ENCODE measurements at regions not wholly inside any gene's neighbourhood (a gene's known extent, or its start where the extent isn't known, plus 50 kb on each side); places are given as distances from the start of the nearest gene placed in this dataset.
A peak's percentile ranks its signal among the peaks of the same experiment; 100 is the strongest.
"Not testable (repeated sequence)": the region's sequence is repeated elsewhere in the genome, so short reads cannot be mapped to it uniquely, and the experiment has no call there.

DNA sequence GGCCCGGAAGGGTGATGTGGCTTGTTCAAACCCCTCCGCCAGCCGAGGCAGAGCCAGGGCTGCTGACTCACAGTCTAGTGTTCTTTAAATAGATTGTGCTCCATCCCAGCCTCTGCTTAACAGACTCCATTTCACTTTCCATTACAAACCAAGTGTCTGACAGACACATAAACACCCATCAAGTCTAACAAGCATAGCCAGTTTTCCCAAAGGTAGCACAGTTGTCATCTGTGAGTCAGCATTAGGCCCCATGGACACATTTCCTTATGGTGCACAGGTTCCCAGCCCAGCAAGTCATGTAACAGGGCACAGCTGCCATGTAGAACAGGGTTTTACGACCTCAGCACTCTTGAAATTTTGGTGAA is 109.9 kb upstream of the RAP2B start:
- peak overlapping the region; percentile 83 for H3K27ac ChIP-seq
- TF ChIP-seq, protein P1, sequence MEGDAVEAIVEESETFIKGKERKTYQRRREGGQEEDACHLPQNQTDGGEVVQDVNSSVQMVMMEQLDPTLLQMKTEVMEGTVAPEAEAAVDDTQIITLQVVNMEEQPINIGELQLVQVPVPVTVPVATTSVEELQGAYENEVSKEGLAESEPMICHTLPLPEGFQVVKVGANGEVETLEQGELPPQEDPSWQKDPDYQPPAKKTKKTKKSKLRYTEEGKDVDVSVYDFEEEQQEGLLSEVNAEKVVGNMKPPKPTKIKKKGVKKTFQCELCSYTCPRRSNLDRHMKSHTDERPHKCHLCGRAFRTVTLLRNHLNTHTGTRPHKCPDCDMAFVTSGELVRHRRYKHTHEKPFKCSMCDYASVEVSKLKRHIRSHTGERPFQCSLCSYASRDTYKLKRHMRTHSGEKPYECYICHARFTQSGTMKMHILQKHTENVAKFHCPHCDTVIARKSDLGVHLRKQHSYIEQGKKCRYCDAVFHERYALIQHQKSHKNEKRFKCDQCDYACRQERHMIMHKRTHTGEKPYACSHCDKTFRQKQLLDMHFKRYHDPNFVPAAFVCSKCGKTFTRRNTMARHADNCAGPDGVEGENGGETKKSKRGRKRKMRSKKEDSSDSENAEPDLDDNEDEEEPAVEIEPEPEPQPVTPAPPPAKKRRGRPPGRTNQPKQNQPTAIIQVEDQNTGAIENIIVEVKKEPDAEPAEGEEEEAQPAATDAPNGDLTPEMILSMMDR (conservative IDR thresholded peaks at IDR 0.05; ENCODE audit: low read depth) = no peak
- POLR2A ChIA-PET (ENCODE audit: low non-redundant PET) = interaction anchor here (1.8 kb wide), 1 partner anchor 109 kb away, joined by 12 read pairs; no protein-coding TSS in a partner anchor
- peak; percentile 82 for DNase-seq (ENCODE audit: low spot score)
- CTCF ChIA-PET = interaction anchor here (0.5 to 1.4 kb wide), 4 partner anchors 9 to 292 kb away, joined by 3 to 4 read pairs (median 4); no protein-coding TSS in a partner anchor

DNA sequence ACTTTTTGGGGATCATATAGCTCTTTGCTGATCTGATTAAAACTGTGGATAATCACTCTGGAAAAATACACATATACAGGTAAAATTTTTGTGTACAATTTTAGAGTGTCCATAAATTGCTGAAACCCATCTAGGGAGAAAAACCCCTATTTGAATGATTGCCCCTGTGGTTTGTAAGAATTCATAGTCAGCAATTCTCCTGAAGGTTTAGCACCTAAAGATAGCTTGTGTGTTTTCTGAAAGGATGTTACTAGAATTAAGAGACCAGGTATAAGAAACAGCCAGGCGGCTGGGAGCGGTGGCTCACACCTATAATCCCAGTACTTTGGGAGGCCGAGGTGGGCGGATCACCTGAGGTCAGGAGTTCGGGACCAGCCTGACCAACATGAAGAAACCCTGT is 106.8 kb upstream of the RAP2B start:
- POLR2A ChIA-PET (ENCODE audit: low non-redundant PET) = no interaction called here
- DNase-seq (ENCODE audit: low spot score) = no peak
- CTCF ChIA-PET = interaction anchor here (1.1 to 1.4 kb wide), 2 partner anchors 12 to 230 kb away, joined by 3 to 4 read pairs; no protein-coding TSS in a partner anchor
- TF ChIP-seq, protein P1 (conservative IDR thresholded peaks at IDR 0.05; ENCODE audit: low read depth) = no peak
- no peak overlapping the region; the same call in 1 of the 2 replicates for H3K27ac ChIP-seq

DNA sequence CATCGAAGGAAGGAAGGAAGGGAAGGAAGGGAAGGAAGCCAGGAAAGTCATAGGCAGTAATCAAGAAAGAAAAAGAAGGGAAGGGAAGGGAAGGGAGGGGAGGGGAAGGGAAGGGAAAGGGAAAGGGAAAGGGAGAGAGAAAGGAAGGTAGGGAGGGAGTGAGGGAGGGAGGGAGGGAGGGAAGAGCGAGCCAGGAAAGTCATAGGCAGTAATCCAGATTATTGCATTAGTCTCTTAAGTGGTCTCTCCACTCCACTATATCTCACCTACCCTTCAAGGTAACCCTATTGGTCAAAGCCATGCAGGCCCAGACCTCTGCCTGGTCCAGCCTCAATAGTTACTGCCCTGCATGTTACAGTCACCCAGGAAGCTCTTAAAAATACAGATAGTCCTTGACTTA is 106.2 kb upstream of the RAP2B start:
- POLR2A ChIA-PET (ENCODE audit: low non-redundant PET) = interaction anchor here (0.5 kb wide), 1 partner anchor 86 kb away, joined by 4 read pairs; no protein-coding TSS in a partner anchor
- TF ChIP-seq, protein P1 (conservative IDR thresholded peaks at IDR 0.05; ENCODE audit: low read depth) = no peak
- H3K27ac ChIP-seq = no peak overlapping the region; the same call in 1 of the 2 replicates
- CTCF ChIA-PET = no interaction called here
- no peak for DNase-seq (ENCODE audit: low spot score)

DNA sequence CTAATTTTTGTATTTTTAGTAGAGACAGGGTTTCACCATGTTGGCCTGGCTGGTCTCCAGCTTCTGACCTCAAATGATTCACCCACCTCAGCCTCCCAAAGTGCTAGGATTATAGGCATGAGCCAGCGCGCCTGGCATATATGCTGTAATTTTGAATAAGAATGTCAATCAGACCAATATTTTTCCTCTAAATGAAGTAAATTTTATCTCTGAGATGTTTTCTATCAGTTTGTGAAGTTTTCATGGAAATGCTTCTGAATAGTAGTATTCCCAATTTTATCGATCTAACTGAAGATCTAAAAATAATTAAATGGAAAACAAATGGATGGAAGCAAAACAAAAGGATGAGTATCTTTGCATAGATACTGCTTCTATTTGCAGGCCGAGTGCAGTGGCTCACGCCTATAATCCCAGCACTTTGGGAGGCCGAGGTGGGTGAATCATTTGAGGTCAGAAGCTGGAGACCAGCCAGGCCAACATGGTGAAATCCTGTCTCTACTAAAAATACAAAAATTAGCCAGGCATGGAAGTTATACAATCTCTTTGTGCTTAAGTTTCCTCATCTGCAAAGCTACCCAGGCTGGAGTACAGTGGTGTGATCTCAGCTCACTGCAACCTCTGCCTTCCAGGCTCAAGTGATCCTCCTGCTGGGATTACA is 103.9 kb upstream of the RAP2B start:
- peak overlapping the region; percentile 92 for H3K27ac ChIP-seq
- CTCF ChIA-PET; POLR2A ChIA-PET (ENCODE audit: low non-redundant PET); DNase-seq (ENCODE audit: low spot score): not testable (repeated sequence)

DNA sequence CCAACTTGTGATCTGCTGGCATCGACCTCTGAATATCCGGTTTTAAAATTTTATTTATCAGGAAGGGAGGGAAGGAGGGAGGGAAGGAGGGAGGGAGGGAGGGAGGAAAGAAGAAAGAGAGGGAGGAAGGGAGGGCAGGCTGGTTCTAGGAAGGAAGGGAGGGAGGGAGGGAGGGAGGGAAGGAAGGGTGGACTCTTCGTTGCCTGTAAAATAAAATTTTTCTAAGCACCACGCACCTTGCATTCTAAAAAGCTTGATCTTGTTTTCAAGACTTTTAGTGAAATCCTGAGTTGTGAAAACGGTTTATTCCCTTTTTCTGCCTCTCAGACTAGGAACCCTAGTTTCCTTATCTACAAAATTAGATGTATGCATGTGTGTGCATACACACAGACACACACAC is 101.7 kb upstream of the RAP2B start:
- H3K27ac ChIP-seq = no peak overlapping the region
- no peak for DNase-seq (ENCODE audit: low spot score)
- ChIA-PET CTCF (no interaction called here), POLR2A (ENCODE audit: low non-redundant PET) (no interaction called here)
- TF ChIP-seq, protein P1 (conservative IDR thresholded peaks at IDR 0.05; ENCODE audit: low read depth) = no peak

DNA sequence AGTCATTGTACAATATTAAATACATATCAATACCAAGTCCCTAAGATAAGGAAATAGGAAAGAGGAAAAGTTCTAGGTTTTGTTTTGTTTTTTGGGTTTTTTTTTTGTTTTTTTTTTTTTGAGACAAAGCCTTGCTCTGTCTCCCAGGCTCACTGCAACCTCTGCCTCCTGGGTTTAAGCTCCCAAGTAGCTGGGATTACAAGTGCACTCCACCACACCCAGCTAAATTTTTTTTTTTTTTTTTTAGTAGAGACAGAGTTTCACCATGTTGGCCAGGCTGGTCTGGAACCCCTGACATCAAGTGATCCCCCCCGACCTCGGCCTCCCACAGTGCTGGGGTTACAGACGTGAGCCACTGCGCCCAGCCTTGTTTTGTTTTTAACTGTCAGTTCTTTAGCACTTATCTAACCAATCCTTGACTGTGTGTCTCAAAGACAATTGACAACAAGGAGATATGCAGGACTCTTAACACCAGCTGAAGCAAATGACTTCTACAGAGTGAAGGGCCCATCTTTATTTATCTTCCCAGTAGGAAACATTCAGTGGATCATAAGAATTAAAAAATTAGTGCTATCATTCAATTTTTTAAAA is 100.0 kb upstream of the RAP2B start:
- no peak for DNase-seq (ENCODE audit: low spot score)
- H3K27ac ChIP-seq = no peak overlapping the region
- POLR2A ChIA-PET (ENCODE audit: low non-redundant PET) = no interaction called here
- CTCF ChIA-PET = no interaction called here
- TF ChIP-seq, protein P1 (conservative IDR thresholded peaks at IDR 0.05; ENCODE audit: low read depth) = no peak

DNA sequence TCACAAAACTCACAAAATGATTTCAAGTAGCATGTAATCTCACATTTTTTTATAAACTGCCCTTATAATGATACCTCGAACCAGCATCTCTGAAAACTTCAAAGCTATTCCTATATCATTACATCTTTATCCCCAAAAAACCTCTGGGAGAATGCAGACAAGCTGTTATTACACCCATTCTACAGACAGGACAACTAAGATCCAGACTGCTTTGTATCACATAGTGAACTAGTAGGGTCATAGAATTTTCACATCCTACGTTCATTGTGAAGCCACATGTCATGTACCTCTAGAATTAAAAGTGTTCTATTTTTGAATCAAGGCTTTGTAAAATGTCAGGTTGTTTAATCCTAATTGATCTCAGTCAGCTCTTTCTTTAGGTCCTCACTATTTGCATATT is 98.7 kb upstream of the RAP2B start:
- POLR2A ChIA-PET (ENCODE audit: low non-redundant PET) = no interaction called here
- CTCF ChIA-PET = no interaction called here
- TF ChIP-seq, protein P1 (conservative IDR thresholded peaks at IDR 0.05; ENCODE audit: low read depth) = no peak
- no peak for DNase-seq (ENCODE audit: low spot score)
- no peak overlapping the region for H3K27ac ChIP-seq
